HCT116 (cell line): ENCODE measurements at regions not wholly inside any gene's neighbourhood (a gene's known extent, or its start where the extent isn't known, plus 50 kb on each side); places are given as distances from the start of the nearest gene placed in this dataset.

Experiments
- ATAC-seq: fragments of 200-7000 bp; cut with Tn5 transposase; 2 replicates; pipeline ENCODE4 v1.9.1; 2020; ENCODE audit warnings: mild to moderate bottlenecking, moderate library complexity
- BruUV-seq: library from RNA; stranded (reverse); fragments of 400-500 nt; replicated peaks from 2 replicates; lab custom pipeline; 2021; lab: Mats Ljungman, UMichigan
- CTCF ChIA-PET: fragments of 300-600 bp; sonication (Branson Sonifier 250); formaldehyde crosslinking; loops from one replicate; lab custom pipeline; 2021; ENCODE audit warnings: antibody characterized with exemption; lab: Charles Lee
- POLR2A ChIA-PET: fragments of 300-600, 350-600 bp; sonication (Branson Sonifier 250); formaldehyde crosslinking; loops from one replicate; lab custom pipeline; 2021; ENCODE audit warnings: antibody characterized with exemption; lab: Charles Lee
- RAD21 ChIA-PET, 2 experiments: fragments of 300-600 bp; sonication (Branson Sonifier 250); formaldehyde crosslinking; loops; one replicate each; lab custom pipeline; 2023; ENCODE audit warnings: low total read pairs in 2 of 2; ENCODE audit not compliant: uncharacterized antibody in 2 of 2, unreplicated experiment in 2 of 2, low non-redundant PET in 1 of 2; lab: Charles Lee
- DNase-seq: peaks from one replicate; pipeline ENCODE4 v3.0.0-alpha.2; 2010; ENCODE audit warnings: low read depth, low spot score
- H2AFZ ChIP-seq: fragments of 200-600 bp; shearing (Covaris generic), sonication (generic); 2 replicates; pipeline ENCODE4 v1.6.1; 2017; ENCODE audit warnings: low read depth, mixed run types, mixed read lengths, antibody characterized with exemption, low read length; ENCODE audit not compliant: poor library complexity, severe bottlenecking
- H3K27ac ChIP-seq: 2 replicates; pipeline ENCODE4 v1.5.1; 2012; ENCODE audit warnings: low read depth, low read length
- H3K27me3 ChIP-seq: fragments of 200-600 bp; sonication (generic); 2 replicates; pipeline ENCODE4 v1.6.1; 2016; ENCODE audit warnings: mixed run types, low read length, mixed read lengths; ENCODE audit not compliant: insufficient read depth
- H3K36me3 ChIP-seq, 2 experiments: fragments of 200-500 bp in 1 of 2; fragments of 200-600 bp in 1 of 2; sonication (Bioruptor generic) in 1 of 2; sonication (generic) in 1 of 2; 2 replicates each; pipeline versions ENCODE4 v1.5.1 to v1.6.1; 2014 to 2016; ENCODE audit warnings: low read length in 2 of 2, inconsistent platforms in 1 of 2, mixed read lengths in 1 of 2, mixed run types in 1 of 2; ENCODE audit not compliant: insufficient read depth in 2 of 2, control insufficient read depth in 1 of 2
- H3K4me1 ChIP-seq, 2 experiments: fragments of 200-600 bp in 1 of 2; sonication (generic) in 1 of 2; 2 replicates each; pipeline versions ENCODE4 v1.5.1 to v1.6.1; 2012 to 2017; ENCODE audit warnings: low read length in 2 of 2, inconsistent platforms in 1 of 2, mild to moderate bottlenecking in 1 of 2, mixed read lengths in 1 of 2, mixed run types in 1 of 2, moderate library complexity in 1 of 2; ENCODE audit not compliant: insufficient read depth in 2 of 2, control insufficient read depth in 1 of 2
- H3K4me2 ChIP-seq: fragments of 200-600 bp; sonication (generic); 2 replicates; pipeline ENCODE4 v1.6.1; 2017; ENCODE audit warnings: mixed run types, low read length, mixed read lengths
- H3K4me3 ChIP-seq, 2 experiments: fragments of 200-600 bp in 1 of 2; sonication (generic) in 1 of 2; replicated peaks in 1 of 2; 2 replicates each; pipeline ENCODE4 v1.5.1; 2011 to 2016; ENCODE audit warnings: low read length in 2 of 2, control low read depth in 1 of 2, low read depth in 1 of 2, mild to moderate bottlenecking in 1 of 2, mixed read lengths in 1 of 2, mixed run types in 1 of 2
- H3K79me2 ChIP-seq: fragments of 200-600 bp; sonication (generic); 2 replicates; pipeline ENCODE4 v1.6.1; 2017; ENCODE audit warnings: mild to moderate bottlenecking, mixed run types, low read length, moderate library complexity, mixed read lengths; ENCODE audit not compliant: insufficient read depth
- H3K9ac ChIP-seq: fragments of 200-600 bp; sonication (generic); 2 replicates; pipeline ENCODE4 v1.6.1; 2016; ENCODE audit warnings: low read length, mixed read lengths
- H3K9me2 ChIP-seq: fragments of 200-600 bp; sonication (generic), shearing (Covaris generic); 2 replicates; pipeline ENCODE4 v1.6.1; 2017; ENCODE audit warnings: mixed run types, mild to moderate bottlenecking, moderate library complexity; ENCODE audit not compliant: insufficient read depth
- H3K9me3 ChIP-seq, 2 experiments: fragments of 200-500 bp in 1 of 2; fragments of 200-600 bp in 1 of 2; sonication (Bioruptor generic) in 1 of 2; sonication (generic) in 1 of 2; 2 replicates each; pipeline ENCODE4 v1.6.1; 2014 to 2017; ENCODE audit warnings: low read length in 2 of 2, mixed read lengths in 2 of 2, inconsistent platforms in 1 of 2, low read depth in 1 of 2, mild to moderate bottlenecking in 1 of 2, mixed run types in 1 of 2, moderate library complexity in 1 of 2; ENCODE audit not compliant: control insufficient read depth in 1 of 2, insufficient read depth in 1 of 2
- H4K20me1 ChIP-seq: fragments of 200-600 bp; sonication (generic), shearing (Covaris generic); 2 replicates; pipeline ENCODE4 v1.6.1; 2017; ENCODE audit warnings: mixed run types, mild to moderate bottlenecking, moderate library complexity; ENCODE audit not compliant: insufficient read depth
- EZH2 ChIP-seq: fragments of 200-600 bp; sonication (generic); IDR thresholded peaks from 2 replicates; pipeline ENCODE4 v1.6.1; 2017; ENCODE audit warnings: antibody characterized with exemption, mixed run types
- EZH2phosphoT487 ChIP-seq: fragments of 200-600 bp; IDR thresholded peaks from 2 replicates; pipeline ENCODE4 v1.6.1; 2018; ENCODE audit warnings: antibody characterized with exemption, borderline replicate concordance
- JUND ChIP-seq: IDR thresholded peaks from 2 replicates; pipeline ENCODE4 v1.6.1; 2012
- MAX ChIP-seq: IDR thresholded peaks from 2 replicates; pipeline ENCODE4 v1.6.1; 2012
- POLR2A ChIP-seq: IDR thresholded peaks from 2 replicates; pipeline ENCODE4 v1.7.0; 2011; ENCODE audit warnings: borderline replicate concordance; ENCODE audit not compliant: insufficient read depth, insufficient read length; ENCODE audit errors: extremely low read depth
- SRF ChIP-seq: IDR thresholded peaks from 2 replicates; pipeline ENCODE4 v1.6.1; 2012; ENCODE audit warnings: low read depth
- TCF7L2 ChIP-seq: IDR thresholded peaks from 2 replicates; pipeline ENCODE4 v1.7.0; 2011; ENCODE audit warnings: borderline replicate concordance, inconsistent platforms; ENCODE audit not compliant: insufficient read depth, insufficient read length; ENCODE audit errors: extremely low read depth
- ZNF274 ChIP-seq: fragments of 200-500 bp; sonication (Bioruptor generic); IDR thresholded peaks from 2 replicates; pipeline ENCODE4 v1.6.1; 2014; ENCODE audit warnings: mild to moderate bottlenecking, low read depth, low read length, inconsistent platforms
- intact Hi-C: fragments of 100-400 bp; cut with micrococcal nuclease; formaldehyde crosslinking; loops from 2 replicates; pipeline ENCODE4 v1.10.0; 2022
- TF ChIP-seq, protein P1 (sequence below): IDR thresholded peaks from 2 replicates; pipeline ENCODE4 v1.6.1; 2012
- TF ChIP-seq, protein P2 (sequence below): IDR thresholded peaks from 2 replicates; pipeline ENCODE4 v1.6.1; 2012; ENCODE audit warnings: low read depth

DNA sequence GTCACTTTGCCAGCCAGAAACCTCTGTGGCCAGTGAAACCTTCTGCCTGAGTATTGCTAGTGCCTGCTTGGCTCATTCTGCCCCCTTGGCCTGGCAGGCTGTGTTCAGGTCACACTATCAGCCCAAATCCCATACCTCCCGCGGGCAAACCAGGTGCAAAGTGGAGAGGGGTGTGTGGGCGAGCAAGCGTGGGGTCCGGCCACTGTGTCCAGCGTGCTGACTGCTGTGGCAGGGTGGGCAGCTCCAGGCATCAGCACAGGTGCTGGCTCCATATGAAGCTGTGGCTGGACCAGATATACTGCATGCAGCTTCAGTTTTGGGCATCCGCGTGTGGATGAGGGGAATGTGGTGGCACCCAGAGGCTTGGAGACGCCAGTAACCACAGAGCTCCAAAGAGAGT lies 576.5 kb upstream of the EDIL3 start:
- Histone ChIP-seq H3K4me3 (no peak overlapping the region), H3K36me3 (no peaks in the 10 kb centered on the region), H3K4me2 (no peak overlapping the region), H3K27me3 (no peaks in the 10 kb centered on the region), H4K20me1 (no peaks in the 10 kb centered on the region), H2AFZ (no peak overlapping the region), H3K9ac (no peak overlapping the region), H3K9me3 (no peaks in the 10 kb centered on the region), H3K9me2 (no peaks in the 10 kb centered on the region), H3K27ac (no peak overlapping the region), H3K79me2 (no peaks in the 10 kb centered on the region), H3K4me1 (no peaks in the 10 kb centered on the region)
- RAD21 ChIA-PET = no interaction called here
- ATAC-seq (no peak), DNase-seq (no peak)
- TF ChIP-seq, protein P1, sequence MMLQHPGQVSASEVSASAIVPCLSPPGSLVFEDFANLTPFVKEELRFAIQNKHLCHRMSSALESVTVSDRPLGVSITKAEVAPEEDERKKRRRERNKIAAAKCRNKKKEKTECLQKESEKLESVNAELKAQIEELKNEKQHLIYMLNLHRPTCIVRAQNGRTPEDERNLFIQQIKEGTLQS = no peak
- TF ChIP-seq POLR2A (no peak), MAX (no peak), TCF7L2 (no peak), JUND (no peak), EZH2phosphoT487 (no peak), ZNF274 (no peak), EZH2 (no peak), SRF (no peak)
- TF ChIP-seq, protein P2, sequence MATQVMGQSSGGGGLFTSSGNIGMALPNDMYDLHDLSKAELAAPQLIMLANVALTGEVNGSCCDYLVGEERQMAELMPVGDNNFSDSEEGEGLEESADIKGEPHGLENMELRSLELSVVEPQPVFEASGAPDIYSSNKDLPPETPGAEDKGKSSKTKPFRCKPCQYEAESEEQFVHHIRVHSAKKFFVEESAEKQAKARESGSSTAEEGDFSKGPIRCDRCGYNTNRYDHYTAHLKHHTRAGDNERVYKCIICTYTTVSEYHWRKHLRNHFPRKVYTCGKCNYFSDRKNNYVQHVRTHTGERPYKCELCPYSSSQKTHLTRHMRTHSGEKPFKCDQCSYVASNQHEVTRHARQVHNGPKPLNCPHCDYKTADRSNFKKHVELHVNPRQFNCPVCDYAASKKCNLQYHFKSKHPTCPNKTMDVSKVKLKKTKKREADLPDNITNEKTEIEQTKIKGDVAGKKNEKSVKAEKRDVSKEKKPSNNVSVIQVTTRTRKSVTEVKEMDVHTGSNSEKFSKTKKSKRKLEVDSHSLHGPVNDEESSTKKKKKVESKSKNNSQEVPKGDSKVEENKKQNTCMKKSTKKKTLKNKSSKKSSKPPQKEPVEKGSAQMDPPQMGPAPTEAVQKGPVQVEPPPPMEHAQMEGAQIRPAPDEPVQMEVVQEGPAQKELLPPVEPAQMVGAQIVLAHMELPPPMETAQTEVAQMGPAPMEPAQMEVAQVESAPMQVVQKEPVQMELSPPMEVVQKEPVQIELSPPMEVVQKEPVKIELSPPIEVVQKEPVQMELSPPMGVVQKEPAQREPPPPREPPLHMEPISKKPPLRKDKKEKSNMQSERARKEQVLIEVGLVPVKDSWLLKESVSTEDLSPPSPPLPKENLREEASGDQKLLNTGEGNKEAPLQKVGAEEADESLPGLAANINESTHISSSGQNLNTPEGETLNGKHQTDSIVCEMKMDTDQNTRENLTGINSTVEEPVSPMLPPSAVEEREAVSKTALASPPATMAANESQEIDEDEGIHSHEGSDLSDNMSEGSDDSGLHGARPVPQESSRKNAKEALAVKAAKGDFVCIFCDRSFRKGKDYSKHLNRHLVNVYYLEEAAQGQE = no peak
- POLR2A ChIA-PET = no interaction called here
- intact Hi-C loops = no loop called here
- no TSS peak for BruUV-seq
- CTCF ChIA-PET = no interaction called here
